ENCODE measurements at regions not wholly inside any gene's neighbourhood (a gene's known extent, or its start where the extent isn't known, plus 50 kb on each side); places are given as distances from the start of the nearest gene placed in this dataset.

GRCh38 chr9:109561137-109561536 is 63.0 kb upstream of the PTPN3 start:
- TF ChIP-seq ZNF138 (CRISPR knock-in tag; conservative IDR thresholded peaks at IDR 0.05), result no peak
- TF ChIP-seq CTCF (IDR thresholded peaks at IDR 0.05), result no peak
- TF ChIP-seq NR1H2 (CRISPR knock-in tag; IDR thresholded peaks at IDR 0.05), result no peak
- TF ChIP-seq USF2 (CRISPR knock-in tag; IDR thresholded peaks at IDR 0.05), result no peak
- no peak for TF ChIP-seq HMGXB4 (CRISPR knock-in tag; IDR thresholded peaks at IDR 0.05)
- no peak for TF ChIP-seq USF1 (CRISPR knock-in tag; IDR thresholded peaks at IDR 0.05)
- TF ChIP-seq MLX (CRISPR knock-in tag; IDR thresholded peaks at IDR 0.05), result no peak
- TF ChIP-seq ZNF416 (CRISPR knock-in tag; IDR thresholded peaks at IDR 0.05), result no peak
- no peak for TF ChIP-seq TEAD4 (CRISPR knock-in tag; IDR thresholded peaks at IDR 0.05)
- TF ChIP-seq ZMAT4 (CRISPR knock-in tag; IDR thresholded peaks at IDR 0.05), result no peak
- no peak for TF ChIP-seq FOXJ3 (CRISPR knock-in tag; IDR thresholded peaks at IDR 0.05; ENCODE audit: borderline replicate concordance)
- TF ChIP-seq ATF3 (CRISPR knock-in tag; conservative IDR thresholded peaks at IDR 0.05), result no peak
- no peak for TF ChIP-seq GABPB1 (CRISPR knock-in tag; IDR thresholded peaks at IDR 0.05)
